IMR-90 (cell line): ENCODE measurements at regions not wholly inside any gene's neighbourhood (a gene's known extent, or its start where the extent isn't known, plus 50 kb on each side); places are given as distances from the start of the nearest gene placed in this dataset.

Experiments used
- ATAC-seq: fragments of 200-7000 bp; cut with Tn5 transposase; 2 replicates; pipeline ENCODE4 v1.9.1; 2020; ENCODE audit warnings: low read depth, mild to moderate bottlenecking, moderate library complexity
- BruUV-seq: library from RNA; stranded (reverse); fragments of 400-500 nt; replicated peaks from 2 replicates; lab custom pipeline; 2021; lab: Mats Ljungman, UMichigan
- CTCF ChIA-PET: fragments of 300-600 bp; formaldehyde crosslinking; extraction: SDS; loops from one replicate; lab custom pipeline; 2021; ENCODE audit warnings: antibody characterized with exemption; lab: Yijun Ruan, JAX
- POLR2A ChIA-PET: fragments of 300-600 bp; sonication (Branson Sonifier 250); formaldehyde crosslinking; loops from one replicate; lab custom pipeline; 2022; ENCODE audit warnings: antibody characterized with exemption; ENCODE audit not compliant: unreplicated experiment; lab: Charles Lee
- DNase-seq: peaks from one replicate; pipeline ENCODE4 v3.0.0; 2013
- H2AFZ ChIP-seq: replicated peaks from 2 replicates; pipeline ENCODE3; 2013; ENCODE audit warnings: low read length, mild to moderate bottlenecking; ENCODE audit not compliant: poor library complexity
- H2AK5ac ChIP-seq: 2 replicates; pipeline ENCODE4 v1.6.1; 2013; ENCODE audit warnings: low read depth, low read length, inconsistent platforms
- H2AK9ac ChIP-seq: replicated peaks from 2 replicates; pipeline ENCODE3; 2013; ENCODE audit warnings: mild to moderate bottlenecking, low read depth, low read length, moderate library complexity; ENCODE audit not compliant: poor library complexity
- H2BK120ac ChIP-seq: 2 replicates; pipeline ENCODE4 v1.6.1; 2013; ENCODE audit warnings: low read depth, low read length, inconsistent platforms
- H2BK15ac ChIP-seq: 3 replicates; pipeline ENCODE4 v1.6.1; 2013; ENCODE audit warnings: low read depth, low read length, inconsistent platforms
- H2BK20ac ChIP-seq: 2 replicates; pipeline ENCODE4 v1.6.1; 2013; ENCODE audit warnings: low read depth, mild to moderate bottlenecking, inconsistent platforms, low read length, moderate library complexity
- H2BK5ac ChIP-seq: 2 replicates; pipeline ENCODE4 v1.6.1; 2013; ENCODE audit warnings: mild to moderate bottlenecking, low read depth, low read length, inconsistent platforms; ENCODE audit not compliant: poor library complexity, severe bottlenecking
- H3K14ac ChIP-seq: replicated peaks from 2 replicates; pipeline ENCODE4 v1.6.1; 2013; ENCODE audit warnings: low read depth, low read length, inconsistent platforms
- H3K18ac ChIP-seq: 2 replicates; pipeline ENCODE4 v1.6.1; 2013; ENCODE audit warnings: low read depth, low read length, control low read depth
- H3K23ac ChIP-seq: 2 replicates; pipeline ENCODE4 v1.6.1; 2013; ENCODE audit warnings: low read depth, low read length, inconsistent platforms
- H3K27ac ChIP-seq: 2 replicates; pipeline ENCODE4 v1.5.1; 2013; ENCODE audit warnings: mild to moderate bottlenecking, control low read depth, low read length; ENCODE audit not compliant: insufficient read depth
- H3K27me3 ChIP-seq: 2 replicates; pipeline ENCODE4 v1.6.1; 2013; ENCODE audit warnings: low read length; ENCODE audit not compliant: control insufficient read depth, insufficient read depth
- H3K36me3 ChIP-seq: 2 replicates; pipeline ENCODE4 v1.6.1; 2013; ENCODE audit warnings: low read length, mixed read lengths; ENCODE audit not compliant: control insufficient read depth, insufficient read depth
- H3K4ac ChIP-seq: 2 replicates; pipeline ENCODE4 v1.6.1; 2013; ENCODE audit warnings: low read depth, low read length, inconsistent platforms
- H3K4me1 ChIP-seq: 2 replicates; pipeline ENCODE4 v1.6.1; 2013; ENCODE audit warnings: low read length, mixed read lengths; ENCODE audit not compliant: control insufficient read depth, insufficient read depth
- H3K4me2 ChIP-seq: 2 replicates; pipeline ENCODE4 v1.6.1; 2013; ENCODE audit warnings: low read depth, mild to moderate bottlenecking, control low read depth, low read length, moderate library complexity
- H3K4me3 ChIP-seq: 2 replicates; pipeline ENCODE4 v1.5.1; 2013; ENCODE audit warnings: low read depth, mild to moderate bottlenecking, control low read depth, low read length, moderate library complexity; ENCODE audit not compliant: insufficient read depth
- H3K56ac ChIP-seq: 2 replicates; pipeline ENCODE4 v1.6.1; 2013; ENCODE audit warnings: low read length, inconsistent platforms; ENCODE audit not compliant: insufficient read depth; ENCODE audit errors: extremely low read depth
- H3K79me1 ChIP-seq, 2 experiments: 2 replicates each; pipeline ENCODE4 v1.6.1; 2013; ENCODE audit warnings: low read length in 2 of 2, inconsistent platforms in 1 of 2, low read depth in 1 of 2
- H3K9ac ChIP-seq: 2 replicates; pipeline ENCODE4 v1.6.1; 2013; ENCODE audit warnings: low read depth, low read length, control low read depth
- H3K9me1 ChIP-seq: 2 replicates; pipeline ENCODE4 v1.6.1; 2013; ENCODE audit warnings: low read length, inconsistent platforms; ENCODE audit not compliant: insufficient read depth
- H3K9me3 ChIP-seq: 2 replicates; pipeline ENCODE4 v1.6.1; 2013; ENCODE audit warnings: low read length; ENCODE audit not compliant: control insufficient read depth, insufficient read depth
- H4K20me1 ChIP-seq: 2 replicates; pipeline ENCODE4 v1.6.1; 2013; ENCODE audit warnings: low read length, inconsistent platforms; ENCODE audit not compliant: insufficient read depth
- H4K5ac ChIP-seq: 2 replicates; pipeline ENCODE4 v1.6.1; 2013; ENCODE audit warnings: mild to moderate bottlenecking, low read depth, low read length, control low read depth
- H4K8ac ChIP-seq, 2 experiments: 2 replicates each; pipeline ENCODE4 v1.6.1; 2013; ENCODE audit warnings: low read depth in 2 of 2, low read length in 2 of 2, control low read depth in 1 of 2, inconsistent platforms in 1 of 2
- H4K91ac ChIP-seq: 2 replicates; pipeline ENCODE4 v1.6.1; 2013; ENCODE audit warnings: low read depth, low read length, inconsistent platforms; ENCODE audit not compliant: insufficient read depth
- MAFK ChIP-seq: IDR thresholded peaks from 2 replicates; pipeline ENCODE4 v1.6.1; 2012; ENCODE audit warnings: low read depth, low read length, improper control_type of control experiment
- RCOR1 ChIP-seq: IDR thresholded peaks from 2 replicates; pipeline ENCODE4 v1.6.1; 2012; ENCODE audit warnings: mild to moderate bottlenecking, low read length, improper control_type of control experiment; ENCODE audit not compliant: insufficient replicate concordance
- RFX5 ChIP-seq: IDR thresholded peaks from 2 replicates; pipeline ENCODE4 v1.8.0; 2012; ENCODE audit warnings: low read depth, mild to moderate bottlenecking, low read length, moderate library complexity
- SMC3 ChIP-seq: fragments of 150-350 bp; IDR thresholded peaks from 2 replicates; pipeline ENCODE4 v1.6.1; 2016; ENCODE audit warnings: low read depth, mild to moderate bottlenecking, antibody characterized with exemption, low read length, moderate library complexity
- WGBS, 2 experiments: methylation state at CpG; one replicate each; pipeline versions ENCODE4 v1.1.5 to v1.1.7; 2013; ENCODE audit warnings: missing lambda C conversion rate in 2 of 2; ENCODE audit not compliant: insufficient read length in 1 of 2; ENCODE audit errors: extremely low coverage in 2 of 2; 5-methylcytosine and 5-hydroxymethylcytosine counted together
- dilution Hi-C: fragments of 300-500 bp; cut with HindIII; formaldehyde crosslinking; loops from one replicate; pipeline ENCODE4 v1.14.3; 2018; ENCODE audit warnings: low sequenced_read_pairs; ENCODE audit not compliant: unreplicated experiment
- in situ Hi-C: fragments of 300-500 bp; cut with MboI; formaldehyde crosslinking; loops from 3 replicates; pipeline ENCODE4 v1.14.3; 2019; ENCODE audit warnings: low sequenced_read_pairs, inconsistent platforms, mixed read lengths
- intact Hi-C: fragments of 100-400 bp; cut with micrococcal nuclease; formaldehyde crosslinking; loops from 2 replicates; pipeline ENCODE4 v1.10.0; 2022

GRCh38 chr2:238713198-238713826 is 134.6 kb upstream of the TWIST2 start:
- no peak overlapping the region for H2BK20ac ChIP-seq
- no TSS peak for BruUV-seq
- H3K56ac ChIP-seq: no peak overlapping the region
- TF ChIP-seq RFX5 (no peak), SMC3 (no peak), RCOR1 (no peak), MAFK (no peak)
- no peak overlapping the region for H3K4me2 ChIP-seq
- peaks cover 7% of the 10 kb centered on the region for H3K9me1 ChIP-seq
- dilution Hi-C loops (no loop called here), in situ Hi-C loops (no loop called here), intact Hi-C loops (no loop called here)
- H3K79me1 ChIP-seq: no peaks in the 10 kb centered on the region
- peaks cover 13% of the 10 kb centered on the region for H3K27me3 ChIP-seq
- no peak overlapping the region for H3K18ac ChIP-seq
- H2AK5ac ChIP-seq: 0 out of 2 replicates have a peak overlapping the region, but pooled peaks have one; percentile 71
- H3K9me3 ChIP-seq: peaks cover 3% of the 10 kb centered on the region; the same call in 1 of the 2 replicates
- H4K5ac ChIP-seq: no peak overlapping the region
- no peaks in the 10 kb centered on the region for H3K36me3 ChIP-seq
- H2BK15ac ChIP-seq: no peak overlapping the region; the same call in 2 of the 3 replicates
- peak overlapping the region; percentile 96 for H2BK5ac ChIP-seq
- H4K91ac ChIP-seq: no peak overlapping the region
- no peak overlapping the region for H3K9ac ChIP-seq
- H2AK9ac ChIP-seq: no peak overlapping the region
- H3K14ac ChIP-seq: no peak overlapping the region
- no peaks in the 10 kb centered on the region for H4K20me1 ChIP-seq
- DNase-seq: no peak
- ChIA-PET CTCF (no interaction called here), POLR2A (no interaction called here)
- no peak overlapping the region for H3K4ac ChIP-seq
- ATAC-seq: no peak
- H2BK120ac ChIP-seq: no peak overlapping the region
- WGBS, 2 experiments: 86 to 100% methylated on average over 2 to 5 of the region's 6 CpGs
- H3K27ac ChIP-seq: no peak overlapping the region
- H4K8ac ChIP-seq: no peak overlapping the region
- H3K4me3 ChIP-seq: no peak overlapping the region
- no peaks in the 10 kb centered on the region for H3K4me1 ChIP-seq
- H2AFZ ChIP-seq: no peak overlapping the region
- H3K23ac ChIP-seq: no peak overlapping the region
